NCI-H1092 treated with DMSO at 0.1 percent for 48 hours (cell line): ENCODE measurements at regions not wholly inside any gene's neighbourhood (a gene's known extent, or its start where the extent isn't known, plus 50 kb on each side); places are given as distances from the start of the nearest gene placed in this dataset.
"Not testable (repeated sequence)": the region's sequence is repeated elsewhere in the genome, so short reads cannot be mapped to it uniquely, and the experiment has no call there.

ENCODE experiments used
- DNase-seq: peaks from one replicate; lab custom pipeline; 2025; lab: John Stamatoyannopoulos, UW

DNA sequence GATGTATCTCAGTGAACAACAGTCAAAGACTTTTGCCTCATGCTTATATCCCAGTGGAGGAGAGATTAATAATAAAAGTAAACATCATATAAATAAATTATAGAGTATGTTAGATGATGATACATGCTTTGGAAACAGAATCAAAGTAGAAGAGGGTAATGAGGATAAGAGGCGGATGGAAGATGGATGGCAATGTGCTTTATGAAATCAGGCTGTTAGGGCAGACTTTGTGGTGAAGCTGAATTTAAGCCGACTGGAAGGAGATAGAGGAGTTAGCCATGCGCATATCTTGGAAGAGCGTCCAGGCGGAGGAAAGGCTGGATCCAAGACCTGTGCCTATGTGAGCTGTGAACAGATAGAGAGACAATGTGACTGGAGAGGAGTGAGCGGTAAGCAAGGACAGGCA is 74.9 kb upstream of the GUCY1A1 start:
- DNase-seq, result no peak

GRCh38 chr4:155590796-155591585 is 75.7 kb upstream of the GUCY1A1 start:
- no peak for DNase-seq

DNA sequence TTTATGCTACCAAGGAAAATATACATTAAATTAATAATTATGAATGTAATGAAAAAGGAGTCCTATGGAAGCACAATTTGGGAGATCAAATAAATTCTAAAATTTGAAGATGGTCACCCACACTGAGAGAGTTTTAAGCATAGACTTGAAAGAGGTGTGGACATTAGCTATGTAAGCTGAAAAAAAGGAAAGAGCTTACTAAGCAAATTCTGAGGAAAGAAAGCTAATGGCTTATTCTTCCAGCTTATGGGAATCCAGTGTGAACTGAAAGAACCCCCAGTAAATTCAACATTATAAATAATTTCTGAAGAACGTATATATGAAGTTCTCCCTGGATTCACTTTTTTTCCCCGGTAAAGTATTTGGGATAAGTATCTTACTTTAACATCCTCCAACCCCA is 78.2 kb upstream of the GUCY1A1 start:
- DNase-seq, result no peak

- no peak for DNase-seq
These were observed 78.9 kb upstream of the GUCY1A1 start for GRCh38 chr4:155587766-155588165.

- DNase-seq, result no peak
These were observed 83.6 kb upstream of the GUCY1A1 start for GRCh38 chr4:155582971-155583437.

GRCh38 chr4:155582041-155582440 is 84.6 kb upstream of the GUCY1A1 start:
- no peak for DNase-seq

DNA sequence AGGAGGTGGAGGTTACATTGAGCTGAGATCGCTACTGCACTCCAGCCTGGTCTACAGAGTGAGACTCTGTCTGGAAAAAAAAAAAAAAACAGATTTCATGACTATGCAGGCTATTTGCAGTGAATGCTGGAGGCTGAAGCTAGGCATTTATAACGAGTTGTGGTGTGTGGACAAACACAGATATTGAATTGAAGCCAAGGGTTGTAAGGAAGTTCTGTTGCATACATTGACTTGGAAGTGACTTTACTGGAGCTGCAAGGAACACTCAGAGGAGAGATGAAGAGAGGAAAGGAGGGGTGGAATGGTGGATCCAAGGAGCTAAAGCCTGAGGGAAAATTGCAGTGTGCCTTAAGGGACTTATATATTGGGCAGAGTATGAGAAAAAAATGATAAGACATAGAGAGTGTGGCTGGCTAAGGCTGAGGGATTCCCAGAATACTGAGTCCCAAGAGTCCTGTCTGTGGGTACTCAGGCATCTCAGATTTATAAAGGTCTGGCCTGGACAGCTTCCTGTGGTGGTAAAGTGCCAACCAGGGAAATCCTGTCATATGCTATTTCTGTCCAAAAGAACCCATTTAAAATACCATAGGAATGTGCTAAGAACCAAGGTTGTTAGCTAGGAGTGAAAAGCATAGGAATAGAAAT is 87.8 kb upstream of the GUCY1A1 start:
- no peak for DNase-seq

DNA sequence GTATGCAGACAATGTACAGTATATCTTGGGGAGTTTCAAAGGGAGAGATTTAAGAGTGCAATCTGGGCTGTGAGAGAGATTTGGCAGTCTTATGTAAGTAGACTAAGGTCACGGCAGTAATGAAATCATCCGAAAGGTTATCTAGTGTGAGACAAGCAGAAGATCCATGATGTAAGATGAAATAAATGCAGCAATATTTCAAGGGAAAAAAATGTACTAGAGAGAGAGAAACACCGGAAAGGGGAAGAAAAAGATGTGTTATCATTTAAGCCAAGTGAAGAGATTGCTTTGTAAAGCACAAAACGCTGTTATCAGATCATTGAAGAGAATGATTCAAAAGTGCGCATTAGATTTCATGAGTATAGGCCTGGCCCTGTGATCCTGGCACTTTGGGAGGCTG is 88.4 kb upstream of the GUCY1A1 start:
- DNase-seq, result no peak

GRCh38 chr4:155574329-155574728 is 92.3 kb upstream of the GUCY1A1 start:
- not testable (repeated sequence) for DNase-seq

- DNase-seq, result no peak
These were observed 93.5 kb upstream of the GUCY1A1 start for GRCh38 chr4:155573126-155573525.

DNA sequence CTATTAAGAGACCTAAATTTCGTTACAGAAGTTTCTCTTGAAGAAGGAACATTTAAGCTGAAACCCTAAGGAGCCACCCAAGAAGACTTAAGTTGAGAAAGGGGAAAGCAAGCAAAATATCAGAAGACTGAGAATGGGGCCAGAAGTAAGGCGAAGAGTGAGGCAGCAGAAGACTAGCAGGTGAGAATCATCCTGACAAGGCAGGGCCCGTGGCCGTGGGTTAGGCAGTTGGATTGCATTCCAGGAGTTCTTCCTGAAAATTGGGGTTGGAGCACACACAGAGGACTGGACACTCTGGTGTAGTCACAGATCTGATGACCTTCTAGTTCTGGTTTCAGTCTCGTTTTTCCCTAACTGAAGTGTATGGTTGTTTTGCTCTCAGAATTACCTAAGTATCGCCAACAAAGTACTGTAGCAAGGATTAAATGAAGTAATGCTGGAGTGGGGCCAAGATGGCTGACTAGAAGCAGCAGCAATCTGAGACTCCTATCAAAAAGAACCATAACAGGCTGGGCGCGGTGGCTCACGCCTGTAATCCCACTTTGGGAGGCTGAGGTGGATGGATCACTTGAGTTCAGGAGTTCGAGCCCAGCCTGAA is 94.4 kb upstream of the GUCY1A1 start:
- DNase-seq, result no peak

DNA sequence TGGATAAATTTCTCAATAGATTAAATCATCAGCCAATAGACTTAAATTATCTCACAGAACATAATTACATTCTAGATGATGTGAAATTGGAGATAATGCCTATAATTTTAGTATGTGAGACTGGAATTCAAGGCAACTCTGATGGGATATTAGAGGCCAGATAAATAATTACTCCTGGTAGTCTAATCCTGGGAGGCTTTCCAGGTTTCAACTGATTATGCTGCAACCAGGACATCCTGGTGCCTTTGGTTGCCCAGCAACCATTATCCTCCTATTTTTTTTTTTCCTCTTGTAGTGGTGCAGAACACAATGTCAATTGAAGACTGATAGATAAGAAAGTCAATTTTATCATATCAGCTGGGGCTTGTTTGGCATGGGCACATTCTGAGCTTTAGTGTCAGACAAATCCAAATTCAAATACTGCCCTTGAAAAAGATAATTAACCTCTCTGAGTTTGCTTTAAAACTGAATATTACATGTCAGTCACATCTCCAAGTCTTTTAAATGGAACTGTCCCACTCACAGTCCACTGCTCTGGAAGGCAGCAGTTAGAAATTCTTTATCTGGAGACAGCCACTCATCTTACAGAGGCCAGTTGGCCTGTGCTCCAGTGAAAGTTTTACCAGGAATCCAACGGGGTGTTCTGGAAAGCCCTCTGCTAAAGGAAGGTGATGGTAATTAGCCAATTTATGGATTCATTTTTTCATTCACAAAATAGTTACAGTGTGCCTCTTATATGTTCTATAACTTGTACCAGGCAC is 95.3 kb upstream of the GUCY1A1 start:
- no peak for DNase-seq

- DNase-seq, result no peak
These were observed 96.0 kb upstream of the GUCY1A1 start for GRCh38 chr4:155570661-155571060.

- no peak for DNase-seq
These were observed 96.6 kb upstream of the GUCY1A1 start for GRCh38 chr4:155569960-155570515.

DNA sequence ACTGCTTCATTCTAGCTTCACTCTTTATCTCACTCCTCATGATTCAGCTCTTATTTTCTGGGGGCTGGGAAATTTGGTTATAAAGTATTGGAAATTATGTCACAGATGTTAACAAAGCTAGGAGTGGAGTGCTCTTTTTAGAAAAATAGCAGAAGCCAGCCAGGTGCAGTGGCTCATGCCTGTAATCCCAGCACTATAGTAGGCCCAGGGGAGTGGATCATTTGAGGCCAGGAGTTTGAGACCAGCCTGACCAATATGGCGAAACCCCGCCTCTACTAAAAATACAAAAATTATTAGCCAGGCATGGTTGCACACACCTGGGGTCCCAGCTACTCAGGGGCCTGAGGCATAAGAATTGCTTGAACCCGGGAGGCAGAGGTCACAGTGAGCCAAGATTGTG is 97.2 kb upstream of the GUCY1A1 start:
- no peak for DNase-seq

DNA sequence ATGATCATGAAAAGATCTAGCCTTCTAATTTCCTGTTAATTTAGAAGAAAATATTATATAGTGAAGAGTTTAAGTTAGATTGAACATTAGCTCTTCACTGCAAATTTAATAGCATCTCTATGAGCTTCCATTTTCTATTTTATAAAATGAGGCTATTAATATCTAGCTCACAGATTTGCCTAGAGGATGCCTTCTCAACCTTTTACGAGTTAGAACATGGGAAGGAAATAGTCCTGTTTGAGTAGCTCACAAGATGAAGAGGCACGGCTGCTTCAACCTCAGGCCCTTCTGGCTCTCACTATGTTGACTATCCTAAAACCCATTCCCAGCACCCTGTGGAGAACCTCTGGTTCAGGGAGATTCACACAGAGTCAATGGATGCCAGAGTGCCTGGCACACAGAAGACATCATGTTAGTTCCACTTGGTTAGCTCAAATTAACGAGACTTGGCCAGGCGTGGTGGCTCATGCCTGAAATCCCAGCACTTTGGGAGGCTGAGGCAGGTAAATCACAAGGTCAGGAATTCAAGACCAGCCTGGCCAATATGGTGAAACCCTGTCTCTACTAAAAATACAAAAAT is 97.9 kb upstream of the GUCY1A1 start:
- no peak for DNase-seq

DNA sequence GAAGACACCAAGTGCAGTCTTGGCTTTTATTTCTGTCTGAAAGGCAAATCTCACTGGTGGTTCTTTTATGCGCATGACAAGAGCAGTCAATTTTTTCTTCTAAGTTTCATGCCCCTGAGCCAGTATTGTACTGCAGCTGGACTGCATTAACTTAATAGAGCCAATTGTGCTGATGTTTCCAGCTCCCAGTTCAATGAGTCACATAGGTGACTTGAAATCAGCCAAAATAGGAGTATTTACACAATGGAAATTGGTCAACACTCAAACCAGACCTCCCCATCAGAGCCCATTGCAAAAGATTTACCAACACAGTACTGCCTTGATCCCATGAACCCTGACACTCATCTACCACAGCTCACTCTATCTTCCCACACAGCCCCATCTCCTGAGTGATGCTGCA is 100.3 kb upstream of the GUCY1A1 start:
- DNase-seq, result no peak

- DNase-seq, result no peak
These were observed 100.9 kb upstream of the GUCY1A1 start for GRCh38 chr4:155565776-155566175.

- DNase-seq, result no peak
These were observed 101.3 kb upstream of the GUCY1A1 start for GRCh38 chr4:155565330-155565729.

DNA sequence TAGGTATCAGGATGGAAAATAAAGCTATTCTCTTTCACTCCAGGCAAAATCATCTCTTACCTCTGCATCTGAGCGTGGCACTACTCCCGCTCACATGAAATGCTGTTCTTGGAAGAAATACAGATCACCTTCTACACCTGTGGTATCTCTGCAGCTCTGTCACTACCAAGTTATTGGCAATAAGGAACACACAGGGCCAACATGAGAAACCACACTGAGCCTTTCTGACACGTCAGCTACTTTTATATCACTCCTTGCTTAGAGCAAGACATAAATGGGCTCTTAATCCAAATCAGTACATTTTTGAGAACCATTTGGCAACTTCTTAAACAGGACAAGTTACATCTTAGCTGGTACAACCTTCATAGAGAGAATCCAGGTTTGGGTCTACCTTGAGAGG is 101.8 kb upstream of the GUCY1A1 start:
- DNase-seq, result no peak

DNA sequence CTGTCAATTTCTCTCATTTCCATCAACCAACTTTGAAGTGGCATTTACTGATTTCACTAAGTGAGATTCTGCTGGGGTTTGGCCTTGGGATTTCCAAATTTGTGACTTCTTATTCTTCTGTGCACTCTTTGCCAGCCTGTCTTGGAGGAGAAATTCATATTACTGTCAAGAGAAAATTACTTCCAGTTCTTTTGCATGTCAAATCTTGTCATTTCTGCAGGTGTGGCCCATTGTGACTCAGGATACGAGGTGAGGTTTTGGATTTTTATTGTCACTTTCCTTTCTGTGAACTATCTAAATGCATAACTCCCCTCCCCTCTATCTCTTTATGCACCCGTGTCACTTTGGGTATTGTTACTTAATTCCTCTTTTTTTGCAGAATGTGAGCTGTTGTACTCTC is 102.6 kb upstream of the GUCY1A1 start:
- DNase-seq, result no peak

DNA sequence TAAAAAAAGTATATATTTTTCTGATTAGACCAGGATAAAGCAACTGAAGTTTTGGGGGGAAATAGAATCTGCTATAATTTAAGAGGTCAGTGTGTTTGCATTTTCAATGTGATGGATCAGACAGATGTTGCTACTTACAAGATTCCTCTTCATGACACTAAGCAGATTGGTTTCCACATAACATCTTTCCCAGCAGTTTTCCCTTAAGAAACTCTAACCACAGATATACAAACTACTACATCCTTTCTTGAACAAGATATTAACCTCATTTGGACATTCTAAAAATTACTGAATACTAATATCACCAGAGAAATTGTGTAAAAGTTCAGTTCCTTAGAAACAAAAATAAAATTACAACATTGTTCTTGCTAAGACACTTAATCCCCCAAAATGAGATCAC is 106.7 kb upstream of the GUCY1A1 start:
- DNase-seq, result no peak
